ENCODE measurements at regions not wholly inside any gene's neighbourhood (a gene's known extent, or its start where the extent isn't known, plus 50 kb on each side); places are given as distances from the start of the nearest gene placed in this dataset.

DNA sequence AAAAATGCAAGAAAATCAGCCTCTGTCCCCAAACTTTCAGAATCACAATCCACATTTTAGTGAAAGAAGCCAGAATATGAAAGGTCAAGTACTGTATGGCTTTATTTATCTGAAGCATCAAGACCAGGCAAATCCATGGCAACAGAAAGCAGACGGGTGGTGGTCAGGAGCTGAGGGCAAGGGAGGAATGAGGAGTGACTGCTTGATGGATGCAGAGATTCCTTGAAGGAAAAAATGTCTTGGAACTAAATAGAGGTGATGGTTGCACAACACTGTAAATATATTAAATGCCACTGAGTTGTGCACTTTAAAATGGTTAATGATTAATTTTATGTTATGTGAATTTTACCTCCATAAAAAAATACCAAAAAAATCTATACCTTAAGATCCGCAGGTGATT, 165.1 kb downstream of the GXYLT1 start:
- TF ChIP-seq, protein P1, sequence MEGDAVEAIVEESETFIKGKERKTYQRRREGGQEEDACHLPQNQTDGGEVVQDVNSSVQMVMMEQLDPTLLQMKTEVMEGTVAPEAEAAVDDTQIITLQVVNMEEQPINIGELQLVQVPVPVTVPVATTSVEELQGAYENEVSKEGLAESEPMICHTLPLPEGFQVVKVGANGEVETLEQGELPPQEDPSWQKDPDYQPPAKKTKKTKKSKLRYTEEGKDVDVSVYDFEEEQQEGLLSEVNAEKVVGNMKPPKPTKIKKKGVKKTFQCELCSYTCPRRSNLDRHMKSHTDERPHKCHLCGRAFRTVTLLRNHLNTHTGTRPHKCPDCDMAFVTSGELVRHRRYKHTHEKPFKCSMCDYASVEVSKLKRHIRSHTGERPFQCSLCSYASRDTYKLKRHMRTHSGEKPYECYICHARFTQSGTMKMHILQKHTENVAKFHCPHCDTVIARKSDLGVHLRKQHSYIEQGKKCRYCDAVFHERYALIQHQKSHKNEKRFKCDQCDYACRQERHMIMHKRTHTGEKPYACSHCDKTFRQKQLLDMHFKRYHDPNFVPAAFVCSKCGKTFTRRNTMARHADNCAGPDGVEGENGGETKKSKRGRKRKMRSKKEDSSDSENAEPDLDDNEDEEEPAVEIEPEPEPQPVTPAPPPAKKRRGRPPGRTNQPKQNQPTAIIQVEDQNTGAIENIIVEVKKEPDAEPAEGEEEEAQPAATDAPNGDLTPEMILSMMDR (conservative IDR thresholded peaks at IDR 0.05; ENCODE audit: low read depth): no peak
- ChIA-PET POLR2A (ENCODE audit: low non-redundant PET) (no interaction called here), CTCF (interaction anchor here (0.7 kb wide), 1 partner anchor 106 kb away, joined by 3 read pairs; no protein-coding TSS in a partner anchor)
- no peak overlapping the region for H3K27ac ChIP-seq
- no peak for DNase-seq (ENCODE audit: low spot score)

DNA sequence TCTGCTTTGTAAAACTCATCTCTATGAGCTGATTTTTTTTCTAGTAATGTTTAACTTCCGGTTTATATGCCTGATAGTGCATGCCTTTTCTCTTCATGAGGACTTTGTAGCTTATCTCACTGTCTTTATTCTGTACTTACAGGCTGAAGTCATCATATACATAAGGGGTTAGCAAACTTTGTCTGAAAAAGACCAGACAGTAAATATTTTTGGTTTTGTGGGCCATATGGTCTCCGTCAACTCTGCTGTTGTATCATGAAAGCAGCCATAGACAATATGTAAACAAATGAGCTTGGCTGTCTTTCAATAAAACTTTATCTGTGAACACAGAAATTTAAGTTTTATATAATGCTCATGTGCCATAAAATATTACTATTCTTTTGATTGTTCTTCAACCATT, 172.1 kb downstream of the GXYLT1 start:
- H3K27ac ChIP-seq: no peak overlapping the region
- TF ChIP-seq, protein P1 (conservative IDR thresholded peaks at IDR 0.05; ENCODE audit: low read depth): no peak
- CTCF ChIA-PET: no interaction called here
- DNase-seq (ENCODE audit: low spot score): no peak
- POLR2A ChIA-PET (ENCODE audit: low non-redundant PET): no interaction called here

DNA sequence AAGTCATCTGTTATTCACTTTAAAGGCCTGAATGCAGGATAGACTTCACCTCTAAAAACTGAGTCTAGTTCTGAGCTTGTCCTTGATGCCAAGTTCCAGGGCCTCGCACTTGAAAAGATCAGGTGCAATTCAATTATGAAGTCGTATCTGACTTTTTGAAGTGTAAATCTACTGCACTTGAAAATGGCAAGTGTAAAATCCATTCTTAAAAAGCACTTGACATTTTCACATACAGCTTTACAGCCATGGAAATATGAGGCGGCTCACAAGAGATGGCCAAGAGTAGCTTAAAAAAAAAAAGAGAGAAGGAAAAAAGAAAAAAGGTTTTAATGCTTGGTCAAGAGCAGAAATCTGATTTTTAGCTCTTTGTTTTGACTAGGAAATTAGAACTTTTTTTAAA, 172.5 kb downstream of the GXYLT1 start:
- DNase-seq (ENCODE audit: low spot score): no peak
- no peak overlapping the region for H3K27ac ChIP-seq
- ChIA-PET CTCF (no interaction called here), POLR2A (ENCODE audit: low non-redundant PET) (no interaction called here)
- TF ChIP-seq, protein P1 (conservative IDR thresholded peaks at IDR 0.05; ENCODE audit: low read depth): no peak

DNA sequence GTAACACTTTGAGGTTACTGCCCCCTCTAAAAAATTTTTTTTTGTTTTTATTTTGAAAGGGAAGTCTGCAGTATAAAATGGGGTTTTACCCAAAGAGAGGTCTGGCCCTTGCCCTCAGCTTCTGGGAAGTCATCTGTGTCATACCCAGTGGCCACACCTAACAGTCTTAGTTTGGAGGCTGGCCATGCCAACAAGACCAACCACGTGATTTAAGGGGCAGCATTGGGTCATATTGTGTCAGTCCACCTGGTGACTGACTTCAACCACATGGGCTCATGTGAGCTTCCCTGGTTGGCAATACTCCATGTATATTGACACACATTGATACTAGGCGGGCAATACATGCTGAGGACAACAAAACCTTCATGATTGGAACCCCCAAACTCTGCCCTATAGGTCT, 173.9 kb downstream of the GXYLT1 start:
- POLR2A ChIA-PET (ENCODE audit: low non-redundant PET): no interaction called here
- TF ChIP-seq, protein P1 (conservative IDR thresholded peaks at IDR 0.05; ENCODE audit: low read depth): no peak
- H3K27ac ChIP-seq: no peak overlapping the region
- DNase-seq (ENCODE audit: low spot score): no peak
- CTCF ChIA-PET: no interaction called here

DNA sequence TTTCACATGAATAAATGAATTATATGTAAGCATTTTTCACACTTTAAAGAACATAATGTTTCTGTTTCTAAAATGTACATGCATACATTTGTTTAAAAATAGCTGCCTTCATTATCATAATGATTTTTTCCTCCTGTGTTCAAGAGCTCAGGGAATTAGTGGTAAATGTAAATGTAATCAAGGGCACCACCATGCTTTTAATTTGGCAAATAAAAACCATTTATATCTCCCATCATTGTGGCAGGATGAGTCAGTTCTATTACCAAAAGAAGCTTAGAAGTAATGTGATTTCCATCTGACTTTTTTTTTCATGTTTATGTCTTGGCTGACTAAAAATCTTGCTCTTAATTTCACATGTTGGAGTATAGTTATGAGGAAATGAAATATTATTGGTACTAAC, 176.1 kb downstream of the GXYLT1 start:
- ChIA-PET POLR2A (ENCODE audit: low non-redundant PET) (no interaction called here), CTCF (no interaction called here)
- TF ChIP-seq, protein P1 (conservative IDR thresholded peaks at IDR 0.05; ENCODE audit: low read depth): no peak
- no peak overlapping the region for H3K27ac ChIP-seq
- no peak for DNase-seq (ENCODE audit: low spot score)

DNA sequence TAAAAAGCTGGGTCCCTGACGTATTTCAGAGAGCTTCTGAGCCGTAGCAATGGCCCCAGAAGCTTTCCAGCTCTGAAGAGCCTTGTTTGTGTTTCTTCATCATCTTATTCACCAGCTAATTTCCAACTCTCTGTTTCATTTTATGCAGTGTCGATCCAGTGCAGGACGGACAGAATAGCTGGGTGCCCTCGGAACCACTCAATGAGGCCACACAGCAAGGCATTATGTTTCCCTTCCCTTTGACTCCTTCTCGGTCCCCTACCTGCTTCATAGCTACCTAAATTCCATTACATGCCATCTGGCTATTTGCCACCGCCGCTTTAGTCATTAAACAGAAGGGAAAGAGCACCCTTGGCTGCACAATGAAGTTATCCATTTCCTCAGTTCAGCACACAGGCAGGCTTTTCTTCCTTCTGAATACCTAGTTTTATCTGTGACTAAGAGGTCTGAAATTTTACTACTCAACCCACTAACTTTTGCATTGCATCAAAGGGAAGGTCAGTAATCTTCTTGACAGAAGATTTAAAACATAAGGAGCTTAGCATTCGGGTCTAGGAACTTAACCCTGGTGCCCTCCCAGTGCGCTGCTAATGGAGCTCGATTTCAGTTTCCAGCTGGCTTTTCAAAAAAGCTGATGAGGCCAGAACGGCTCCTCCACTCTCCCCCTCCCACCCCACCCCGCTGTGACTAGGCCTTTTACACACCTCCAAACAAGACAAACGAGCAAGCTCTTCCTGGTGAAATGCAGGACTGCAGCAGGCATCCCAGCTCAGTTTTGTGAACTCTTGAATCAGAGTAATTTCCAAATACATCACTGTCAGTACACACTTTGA, 176.8 kb downstream of the GXYLT1 start:
- H3K27ac ChIP-seq: no peak overlapping the region
- POLR2A ChIA-PET (ENCODE audit: low non-redundant PET): no interaction called here
- CTCF ChIA-PET: interaction anchor here (0.5 kb wide), 1 partner anchor 51 kb away, joined by 3 read pairs; no protein-coding TSS in a partner anchor
- no peak for DNase-seq (ENCODE audit: low spot score)
- TF ChIP-seq, protein P1 (conservative IDR thresholded peaks at IDR 0.05; ENCODE audit: low read depth): no peak
